ENCODE measurements at regions not wholly inside any gene's neighbourhood (a gene's known extent, or its start where the extent isn't known, plus 50 kb on each side); places are given as distances from the start of the nearest gene placed in this dataset.

DNA sequence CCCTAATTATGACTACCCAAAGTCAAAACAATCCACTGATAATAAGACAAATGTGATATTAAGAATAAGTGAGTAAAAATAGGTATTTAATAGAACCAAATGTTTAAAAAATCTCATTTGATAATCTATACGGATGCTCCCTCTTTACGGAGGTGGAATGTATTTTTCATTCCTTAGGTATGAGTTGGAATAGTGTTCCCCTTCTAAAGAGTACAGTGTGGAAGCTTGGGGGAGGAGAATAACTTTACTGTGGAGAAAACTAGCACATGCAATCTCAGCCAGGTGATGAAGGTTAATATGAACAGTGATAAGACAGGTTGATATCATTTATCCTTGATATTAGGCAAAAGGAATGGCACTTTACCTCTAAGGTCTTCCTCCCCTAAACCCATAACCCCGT is 74.6 kb downstream of the GPR88 start:
- no peaks in the 10 kb centered on the region for H3K79me2 ChIP-seq (replicated peaks; ENCODE audit: insufficient read depth)
- H3K4me1 Mint-ChIP-seq: peaks cover 3% of the 10 kb centered on the region; the same call in 1 of the 3 replicates
- no peaks in the 10 kb centered on the region for H3K36me3 ChIP-seq (ENCODE audit: insufficient read depth)
- no peaks in the 10 kb centered on the region; the same call in 1 of the 2 replicates for H3K9me2 ChIP-seq (ENCODE audit: insufficient read depth)
- no peak for TF ChIP-seq ZNF331 (CRISPR knock-in tag; IDR thresholded peaks at IDR 0.05; ENCODE audit: low read depth)
- no peak for TF ChIP-seq ETS1 (IDR thresholded peaks at IDR 0.05)
- no peak for TF ChIP-seq STAT1 (IDR thresholded peaks at IDR 0.05; ENCODE audit: unreplicated experiment)
- TF ChIP-seq EZH2phosphoT487 (IDR thresholded peaks at IDR 0.05; ENCODE audit: unreplicated experiment): no peak
- TF ChIP-seq REST (IDR thresholded peaks at IDR 0.05; ENCODE audit: unreplicated experiment): no peak
- TF ChIP-seq EZH2 (IDR thresholded peaks at IDR 0.05; ENCODE audit: low read depth, unreplicated experiment): no peak
- TF ChIP-seq JUNB (IDR thresholded peaks at IDR 0.05; ENCODE audit: unreplicated experiment): no peak
- no peaks in the 10 kb centered on the region for H3K27me3 ChIP-seq (ENCODE audit: insufficient read depth)
- no peak for DNase-seq (ENCODE audit: low spot score)
- no peak overlapping the region for H3K4me2 ChIP-seq
- peaks cover 1% of the 10 kb centered on the region for H3K27me3 Mint-ChIP-seq (ENCODE audit: insufficient read depth, low read depth, poor library complexity)
- no peaks in the 10 kb centered on the region for H3F3A ChIP-seq (replicated peaks; ENCODE audit: low read depth)
- ATAC-seq: no peak
- no peaks in the 10 kb centered on the region for H3K4me1 ChIP-seq (ENCODE audit: insufficient read depth)
- no peak overlapping the region for H3K4me3 Mint-ChIP-seq
- no peak overlapping the region for H3K4me3 ChIP-seq
- no peaks in the 10 kb centered on the region for H3K9me3 Mint-ChIP-seq
- no peaks in the 10 kb centered on the region for H3K36me3 Mint-ChIP-seq (ENCODE audit: low read depth)
- H3K27ac Mint-ChIP-seq: no peak overlapping the region
- no peak overlapping the region for H2AFZ ChIP-seq
- H3K27ac ChIP-seq (ENCODE audit: low read depth): no peak overlapping the region
- H4K20me1 ChIP-seq (replicated peaks; ENCODE audit: insufficient read depth): no peaks in the 10 kb centered on the region

DNA sequence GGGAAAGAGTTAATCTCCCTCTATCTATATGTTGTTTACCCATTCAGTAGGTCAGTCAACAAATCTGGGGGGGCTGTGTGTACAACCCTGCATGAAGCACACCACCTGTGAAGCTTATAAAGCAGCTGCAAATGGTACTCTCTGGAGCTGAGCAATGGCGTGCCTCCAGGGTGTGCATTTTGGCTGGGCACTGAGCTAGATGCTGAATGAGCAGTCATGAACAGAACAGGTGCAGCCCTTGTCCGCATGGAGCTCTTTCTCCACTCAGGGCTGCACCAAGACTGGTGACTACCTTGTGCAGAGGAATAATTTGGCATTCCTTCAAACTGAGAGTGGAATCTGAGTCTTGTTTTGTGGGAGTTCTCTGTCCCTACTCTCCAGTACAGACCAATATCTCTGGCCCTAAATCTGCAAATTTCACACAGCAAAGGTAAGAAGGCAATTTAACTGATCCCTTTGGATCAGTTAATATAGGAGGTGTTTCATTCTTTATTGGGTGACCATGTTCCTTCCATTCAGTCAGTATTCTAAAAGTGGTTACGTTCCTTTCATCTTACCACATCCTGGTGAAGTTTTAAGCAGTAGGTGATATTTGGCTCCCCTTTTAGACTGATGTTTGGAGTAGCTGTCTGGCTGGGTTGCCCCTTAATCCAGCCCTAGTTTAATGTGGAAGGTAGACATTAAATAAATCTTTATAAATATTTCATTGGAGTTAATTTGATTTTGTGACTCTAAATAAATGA is 76.0 kb downstream of the GPR88 start:
- Mint-ChIP-seq H3K27ac (no peak overlapping the region), H3K36me3 (ENCODE audit: low read depth) (no peaks in the 10 kb centered on the region)

More for the DNA sequence above, 76.0 kb downstream of the GPR88 start:
- Histone ChIP-seq H3K27ac (ENCODE audit: low read depth) (no peak overlapping the region), H3K4me1 (ENCODE audit: insufficient read depth) (no peaks in the 10 kb centered on the region), H4K20me1 (replicated peaks; ENCODE audit: insufficient read depth) (no peaks in the 10 kb centered on the region), H3K36me3 (ENCODE audit: insufficient read depth) (no peaks in the 10 kb centered on the region), H3K4me2 (no peak overlapping the region), H3K79me2 (replicated peaks; ENCODE audit: insufficient read depth) (no peaks in the 10 kb centered on the region), H3F3A (replicated peaks; ENCODE audit: low read depth) (no peaks in the 10 kb centered on the region), H2AFZ (no peak overlapping the region), H3K4me3 (no peak overlapping the region), H3K9me2 (ENCODE audit: insufficient read depth) (peaks cover 8% of the 10 kb centered on the region), H3K27me3 (ENCODE audit: insufficient read depth) (no peaks in the 10 kb centered on the region)
- H3K4me1 Mint-ChIP-seq: peaks cover 3% of the 10 kb centered on the region; the same call in 1 of the 3 replicates
- no peak for ATAC-seq
- no peak for DNase-seq (ENCODE audit: low spot score)
- H3K4me3 Mint-ChIP-seq: no peak overlapping the region
- H3K27me3 Mint-ChIP-seq (ENCODE audit: insufficient read depth, low read depth, poor library complexity): peaks cover 1% of the 10 kb centered on the region
- H3K9me3 Mint-ChIP-seq: no peaks in the 10 kb centered on the region
- TF ChIP-seq EZH2 (IDR thresholded peaks at IDR 0.05; ENCODE audit: low read depth, unreplicated experiment) (no peak), ZNF331 (CRISPR knock-in tag; IDR thresholded peaks at IDR 0.05; ENCODE audit: low read depth) (no peak), ZNF114 (CRISPR knock-in tag; IDR thresholded peaks at IDR 0.05) (no peak), JUNB (IDR thresholded peaks at IDR 0.05; ENCODE audit: unreplicated experiment) (no peak), ZNF462 (CRISPR knock-in tag; IDR thresholded peaks at IDR 0.05) (no peak), POLR2AphosphoS5 (IDR thresholded peaks at IDR 0.05; ENCODE audit: low read depth) (no peak), NANOG (IDR thresholded peaks at IDR 0.05; ENCODE audit: borderline replicate concordance) (no peak)
